H9 (cell line): ENCODE measurements at regions not wholly inside any gene's neighbourhood (a gene's known extent, or its start where the extent isn't known, plus 50 kb on each side); places are given as distances from the start of the nearest gene placed in this dataset.

Source experiments
- DNase-seq: peaks from one replicate; pipeline ENCODE4 v3.0.0-alpha.2; 2017
- H2AFZ ChIP-seq: one replicate; pipeline ENCODE4 v1.6.1; 2013; ENCODE audit warnings: mild to moderate bottlenecking, low read length, control low read depth, moderate library complexity
- H2AK5ac ChIP-seq: 2 replicates; pipeline ENCODE4 v1.6.1; 2013; ENCODE audit warnings: low read length, control low read depth, mixed read lengths; ENCODE audit not compliant: insufficient read length
- H2BK120ac ChIP-seq: one replicate; pipeline ENCODE4 v1.6.1; 2013; ENCODE audit warnings: low read depth, mild to moderate bottlenecking, low read length, control low read depth, inconsistent platforms; ENCODE audit not compliant: poor library complexity, severe bottlenecking
- H2BK12ac ChIP-seq: 2 replicates; pipeline ENCODE4 v1.6.1; 2013; ENCODE audit warnings: low read length, control low read depth, mixed read lengths, low read depth; ENCODE audit not compliant: insufficient read length
- H2BK15ac ChIP-seq: 2 replicates; pipeline ENCODE4 v1.6.1; 2013; ENCODE audit warnings: low read depth, low read length, control low read depth
- H2BK20ac ChIP-seq: one replicate; pipeline ENCODE4 v1.6.1; 2013; ENCODE audit warnings: low read depth, mild to moderate bottlenecking, low read length, control low read depth, inconsistent platforms; ENCODE audit not compliant: poor library complexity, severe bottlenecking
- H2BK5ac ChIP-seq: 2 replicates; pipeline ENCODE4 v1.6.1; 2013; ENCODE audit warnings: low read length, control low read depth, mixed read lengths; ENCODE audit not compliant: insufficient read length
- H3K14ac ChIP-seq: 2 replicates; pipeline ENCODE4 v1.6.1; 2013; ENCODE audit warnings: low read length, control low read depth; ENCODE audit not compliant: insufficient read depth
- H3K18ac ChIP-seq: 2 replicates; pipeline ENCODE4 v1.6.1; 2013; ENCODE audit warnings: low read depth, mild to moderate bottlenecking, mixed read lengths, low read length, control low read depth; ENCODE audit not compliant: insufficient read length
- H3K23ac ChIP-seq: 2 replicates; pipeline ENCODE4 v1.6.1; 2013; ENCODE audit warnings: low read length, control low read depth, mixed read lengths, low read depth; ENCODE audit not compliant: insufficient read length
- H3K23me2 ChIP-seq: 2 replicates; pipeline ENCODE4 v1.6.1; 2013; ENCODE audit warnings: low read depth, mild to moderate bottlenecking, mixed read lengths, low read length, control low read depth; ENCODE audit not compliant: insufficient read length, poor library complexity, severe bottlenecking
- H3K27ac ChIP-seq: 2 replicates; pipeline ENCODE4 v1.5.1; 2013; ENCODE audit warnings: low read length, control low read depth, mixed read lengths, low read depth; ENCODE audit not compliant: insufficient read length
- H3K27me3 ChIP-seq: 2 replicates; pipeline ENCODE4 v1.6.1; 2013; ENCODE audit warnings: low read length, control low read depth, inconsistent platforms; ENCODE audit not compliant: insufficient read depth
- H3K4ac ChIP-seq: 2 replicates; pipeline ENCODE4 v1.6.1; 2013; ENCODE audit warnings: low read depth, mild to moderate bottlenecking, control low read depth, inconsistent platforms, low read length, moderate library complexity
- H3K4me1 ChIP-seq: 2 replicates; pipeline ENCODE4 v1.6.1; 2013; ENCODE audit warnings: low read length, control low read depth, inconsistent platforms; ENCODE audit not compliant: insufficient read depth
- H3K4me2 ChIP-seq: 2 replicates; pipeline ENCODE4 v1.6.1; 2013; ENCODE audit warnings: low read length, control low read depth, mixed read lengths; ENCODE audit not compliant: insufficient read length, insufficient read depth
- H3K56ac ChIP-seq: 2 replicates; pipeline ENCODE4 v1.6.1; 2013; ENCODE audit warnings: low read depth, mild to moderate bottlenecking, mixed read lengths, low read length, control low read depth; ENCODE audit not compliant: insufficient read length
- H3K79me1 ChIP-seq: 2 replicates; pipeline ENCODE4 v1.6.1; 2013; ENCODE audit warnings: low read depth, mild to moderate bottlenecking, moderate library complexity, low read length, control low read depth, inconsistent platforms; ENCODE audit not compliant: insufficient read depth, poor library complexity, severe bottlenecking
- H3K79me2 ChIP-seq: 2 replicates; pipeline ENCODE4 v1.6.1; 2013; ENCODE audit warnings: low read length, control low read depth, inconsistent platforms; ENCODE audit not compliant: insufficient read depth
- H3K9ac ChIP-seq: 2 replicates; pipeline ENCODE4 v1.6.1; 2013; ENCODE audit warnings: low read length, control low read depth, mixed read lengths; ENCODE audit not compliant: insufficient read length; ENCODE audit errors: extremely low read depth
- H3K9me3 ChIP-seq: one replicate; pipeline ENCODE4 v1.6.1; 2013; ENCODE audit warnings: low read depth, low read length, inconsistent platforms; ENCODE audit not compliant: control insufficient read depth
- H3T11ph ChIP-seq: one replicate; pipeline ENCODE4 v1.6.1; 2013; ENCODE audit warnings: mild to moderate bottlenecking, low read length, control low read depth, inconsistent platforms
- H4K20me1 ChIP-seq: one replicate; pipeline ENCODE4 v1.6.1; 2013; ENCODE audit not compliant: control insufficient read depth, insufficient read length, insufficient read depth
- H4K5ac ChIP-seq: 2 replicates; pipeline ENCODE4 v1.6.1; 2013; ENCODE audit warnings: low read depth, mild to moderate bottlenecking, mixed read lengths, low read length, control low read depth; ENCODE audit not compliant: insufficient read length
- H4K8ac ChIP-seq: replicated peaks from 2 replicates; pipeline ENCODE4 v1.6.1; 2013; ENCODE audit warnings: low read length, control low read depth, mixed read lengths, low read depth; ENCODE audit not compliant: insufficient read length
- H4K91ac ChIP-seq: 2 replicates; pipeline ENCODE4 v1.6.1; 2013; ENCODE audit warnings: low read depth, mild to moderate bottlenecking, moderate library complexity, mixed read lengths, low read length, control low read depth; ENCODE audit not compliant: insufficient read length
- H3K27ac Mint-ChIP-seq, 3 experiments: 2 replicates in 2 of 3; 3 replicates in 1 of 3; pipeline ENCODE4 v1.8.0; 2020 to 2021; ENCODE audit warnings: mixed read lengths in 3 of 3, mild to moderate bottlenecking in 1 of 3, moderate library complexity in 1 of 3
- H3K27me3 Mint-ChIP-seq: 2 replicates; pipeline ENCODE4 v1.8.0; 2021; ENCODE audit warnings: low read depth, mild to moderate bottlenecking, moderate library complexity, mixed read lengths
- H3K36me3 Mint-ChIP-seq, 3 experiments: 2 replicates in 2 of 3; 3 replicates in 1 of 3; pipeline ENCODE4 v1.8.0; 2020 to 2021; ENCODE audit warnings: low read depth in 3 of 3, mixed read lengths in 3 of 3; ENCODE audit not compliant: insufficient read depth in 1 of 3
- H3K4me1 Mint-ChIP-seq, 2 experiments: 2 replicates each; pipeline ENCODE4 v1.8.0; 2020; ENCODE audit warnings: mixed read lengths in 2 of 2
- H3K4me3 Mint-ChIP-seq, 2 experiments: 2 replicates in 1 of 2; 3 replicates in 1 of 2; pipeline ENCODE4 v1.8.0; 2020 to 2021; ENCODE audit warnings: mild to moderate bottlenecking in 2 of 2, mixed read lengths in 2 of 2, moderate library complexity in 1 of 2
- H3K9me3 Mint-ChIP-seq, 2 experiments: 2 replicates in 1 of 2; 3 replicates in 1 of 2; pipeline ENCODE4 v1.8.0; 2020; ENCODE audit warnings: mild to moderate bottlenecking in 2 of 2, mixed read lengths in 2 of 2, moderate library complexity in 1 of 2
- CTCF ChIP-seq: fragments of 200-600 bp; sonication (generic); conservative IDR thresholded peaks from 3 replicates; pipeline ENCODE4 v1.8.0; 2021; ENCODE audit warnings: antibody characterized with exemption, mild to moderate bottlenecking
- WGBS: extraction: QIAGEN DNeasy Blood & Tissue Kit; methylation state at CpG from one replicate; pipeline ENCODE4 v1.1.7; 2013; ENCODE audit warnings: missing lambda C conversion rate, low lambda C conversion rate, mixed read lengths; ENCODE audit not compliant: insufficient read length; ENCODE audit errors: extremely low coverage; 5-methylcytosine and 5-hydroxymethylcytosine counted together

GRCh38 chr13:105969761-105970160 is 565.7 kb downstream of the EFNB2 start:
- Histone ChIP-seq H3K56ac (no peak overlapping the region), H3K23ac (no peak overlapping the region), H3K4ac (no peak overlapping the region), H3K9ac (no peak overlapping the region), H3K79me2 (no peaks in the 10 kb centered on the region), H3K79me1 (no peaks in the 10 kb centered on the region), H3K4me1 (no peaks in the 10 kb centered on the region), H3K18ac (no peak overlapping the region), H2BK20ac (no peak overlapping the region), H3K4me2 (no peak overlapping the region), H4K91ac (no peak overlapping the region), H3T11ph (no peak overlapping the region), H3K27ac (no peak overlapping the region), H3K27me3 (no peaks in the 10 kb centered on the region), H2BK5ac (no peak overlapping the region), H3K23me2 (no peaks in the 10 kb centered on the region), H2AK5ac (no peak overlapping the region), H4K5ac (no peak overlapping the region), H2BK15ac (no peak overlapping the region; the same call in 1 of the 2 replicates), H2BK120ac (no peak overlapping the region), H4K20me1 (no peaks in the 10 kb centered on the region), H3K9me3 (no peaks in the 10 kb centered on the region), H4K8ac (no peak overlapping the region), H3K14ac (no peak overlapping the region), H2BK12ac (no peak overlapping the region), H2AFZ (no peak overlapping the region)
- DNase-seq: no peak
- no peak for TF ChIP-seq CTCF
- H3K27me3 Mint-ChIP-seq: no peaks in the 10 kb centered on the region
- H3K36me3 Mint-ChIP-seq: no peaks in the 10 kb centered on the region
- no peak overlapping the region for H3K27ac Mint-ChIP-seq
- peaks cover 12 to 21% of the 10 kb centered on the region in 2 experiments for H3K4me1 Mint-ChIP-seq
- no peaks in the 10 kb centered on the region for H3K9me3 Mint-ChIP-seq
- H3K4me3 Mint-ChIP-seq: no peak overlapping the region
- WGBS: no CpG with 5 or more reads among the region's 4 CpGs
